HG02571 (cell line): ENCODE measurements at regions not wholly inside any gene's neighbourhood (a gene's known extent, or its start where the extent isn't known, plus 50 kb on each side); places are given as distances from the start of the nearest gene placed in this dataset.
"Not testable (repeated sequence)": the region's sequence is repeated elsewhere in the genome, so short reads cannot be mapped to it uniquely, and the experiment has no call there.

Experiments used
- ATAC-seq: cut with Tn5 transposase; IDR thresholded peaks from one replicate; pipeline ENCODE4 v1.9.1; 2021; ENCODE audit warnings: mild to moderate bottlenecking, moderate library complexity; ENCODE audit not compliant: unreplicated experiment

GRCh38 chr2:56606086-56606485, 422.3 kb downstream of the CCDC85A start:
- not testable (repeated sequence) for ATAC-seq

GRCh38 chr2:56613254-56613653, 429.5 kb downstream of the CCDC85A start:
- ATAC-seq = no peak

DNA sequence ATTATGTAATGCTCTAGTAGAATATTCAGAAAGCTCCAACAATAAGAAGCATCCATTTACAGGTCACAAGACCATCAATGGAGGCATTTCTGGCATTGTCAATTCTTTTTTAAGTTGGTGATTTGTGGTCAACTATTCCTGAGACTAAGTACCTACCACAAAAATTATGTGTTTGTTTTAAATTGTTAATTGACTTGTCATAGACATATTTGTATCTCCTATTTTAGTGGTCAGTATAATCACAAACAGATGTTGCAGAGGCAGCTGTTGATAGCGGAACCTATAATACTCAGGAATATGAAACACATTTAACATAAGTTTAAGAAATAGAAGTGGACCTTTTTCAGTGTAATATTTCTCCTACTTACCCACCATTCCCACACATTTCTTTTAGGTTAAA, 430.1 kb downstream of the CCDC85A start:
- no peak for ATAC-seq

- no peak for ATAC-seq
Observed at GRCh38 chr2:56615760-56616159, 432.0 kb downstream of the CCDC85A start.

DNA sequence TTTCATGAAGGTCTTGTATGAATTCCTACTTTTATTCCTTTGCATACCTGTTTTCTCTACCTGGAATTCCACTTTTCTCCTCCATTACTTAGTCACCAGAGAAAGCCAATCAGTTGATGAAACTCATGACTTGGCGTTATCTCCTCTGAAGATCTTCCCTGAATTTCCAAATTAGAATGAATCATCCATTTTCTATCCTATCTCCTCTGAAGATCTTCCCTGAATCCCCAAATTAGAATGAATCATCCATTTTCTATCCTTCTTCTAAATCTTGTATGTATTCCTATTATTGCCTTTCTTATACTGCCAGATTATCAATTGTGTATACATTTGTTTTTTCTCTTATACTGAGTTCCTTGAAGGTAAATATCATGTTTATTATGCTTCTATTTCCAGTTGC, 440.4 kb downstream of the CCDC85A start:
- ATAC-seq = no peak

DNA sequence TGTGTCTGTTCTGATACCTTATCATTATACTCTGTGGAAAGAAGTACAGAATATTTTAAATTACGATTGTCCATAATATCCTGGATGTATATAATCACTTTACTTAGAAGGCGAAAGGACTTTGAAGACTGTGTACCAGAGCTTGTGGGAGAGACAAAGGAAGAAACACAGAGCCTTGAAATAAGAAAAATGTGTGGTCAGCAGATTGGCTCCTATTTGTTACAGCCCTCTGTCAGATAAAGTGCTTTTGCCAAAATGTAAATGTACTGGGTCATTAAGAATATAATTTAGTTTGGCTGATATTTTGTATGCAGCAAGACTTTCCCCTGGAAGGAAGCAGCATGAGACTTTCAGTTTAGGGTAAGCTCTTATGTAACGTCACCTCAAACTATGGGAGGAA, 443.1 kb downstream of the CCDC85A start:
- no peak for ATAC-seq

- no peak for ATAC-seq
Observed at GRCh38 chr2:56630286-56630685, 446.5 kb downstream of the CCDC85A start.

GRCh38 chr2:56647997-56648396, 464.2 kb downstream of the CCDC85A start:
- ATAC-seq = no peak

- no peak for ATAC-seq
Observed at GRCh38 chr2:56648802-56649201, 465.0 kb downstream of the CCDC85A start.

GRCh38 chr2:56654936-56655335, 471.1 kb downstream of the CCDC85A start:
- no peak for ATAC-seq

DNA sequence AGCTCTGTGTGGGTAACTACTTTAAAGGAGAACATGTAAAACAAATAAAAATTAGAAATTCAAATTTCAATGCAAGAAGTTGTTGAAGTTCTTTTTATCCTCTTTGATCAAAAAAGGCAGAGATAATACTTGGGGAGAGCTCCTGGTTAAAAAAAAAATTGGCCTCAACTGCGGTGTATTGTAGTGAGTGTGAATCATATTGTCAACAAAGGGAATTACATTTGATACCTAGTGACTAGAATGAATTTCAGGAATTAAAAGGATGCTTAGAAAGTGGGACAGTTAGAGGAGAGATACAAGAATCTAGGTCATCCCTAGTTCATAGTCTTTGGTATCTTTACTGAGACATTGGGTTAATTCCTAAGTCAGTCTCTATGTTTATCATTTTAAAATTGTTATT, 473.0 kb downstream of the CCDC85A start:
- ATAC-seq = no peak

DNA sequence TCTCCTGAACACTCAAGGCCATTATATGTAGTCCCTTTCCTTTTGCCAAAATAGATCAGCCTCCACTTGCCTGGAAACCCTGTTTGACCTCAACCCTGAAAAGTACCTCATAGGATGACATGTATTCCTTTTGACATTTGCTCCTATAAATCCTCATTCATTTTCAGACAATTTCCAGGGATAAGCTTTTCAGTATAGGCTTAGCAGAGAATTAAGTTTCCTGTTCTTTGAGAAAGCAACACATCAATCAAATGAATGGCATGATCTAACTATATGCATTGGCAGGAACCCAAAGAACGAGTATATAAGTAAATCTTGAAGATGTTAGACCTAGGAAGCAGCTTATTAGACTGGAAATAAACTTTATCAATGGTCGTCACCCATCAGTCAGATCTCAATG, 483.0 kb downstream of the CCDC85A start:
- ATAC-seq = no peak

DNA sequence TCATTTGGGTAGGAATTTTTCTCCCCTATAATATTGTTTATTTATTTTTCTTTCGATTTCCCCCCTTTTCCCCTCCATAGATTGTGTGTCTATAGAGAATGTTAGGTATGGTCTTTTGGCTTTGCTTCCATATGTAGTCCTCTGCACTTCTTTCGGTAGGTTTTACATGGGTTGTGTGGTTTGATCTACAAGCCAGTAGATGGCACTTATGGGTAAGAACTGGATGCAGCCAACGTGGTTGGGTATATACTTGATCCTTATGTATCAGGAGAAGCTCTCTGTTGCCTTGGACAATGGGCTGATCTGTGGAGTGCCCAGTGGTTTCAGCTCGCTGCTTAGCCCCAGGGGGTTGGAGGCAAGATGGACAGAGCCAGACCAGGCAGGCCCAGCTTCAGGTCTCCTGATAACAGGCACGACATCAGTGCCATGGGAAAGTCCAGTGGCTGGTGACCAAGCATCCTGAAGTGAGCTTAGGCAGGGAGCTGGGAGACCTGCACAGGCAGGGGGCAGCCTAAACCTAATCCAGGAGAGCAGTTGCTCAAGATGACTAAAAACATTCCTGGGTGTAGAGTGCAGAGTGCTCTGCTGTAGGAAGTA, 488.3 kb downstream of the CCDC85A start:
- no peak for ATAC-seq

GRCh38 chr2:56674084-56674483, 490.3 kb downstream of the CCDC85A start:
- ATAC-seq = no peak

- ATAC-seq = no peak
Observed at GRCh38 chr2:56676966-56677365, 493.2 kb downstream of the CCDC85A start.

GRCh38 chr2:56680971-56681631, 497.3 kb downstream of the CCDC85A start:
- no peak for ATAC-seq

GRCh38 chr2:56681659-56682396, 498.0 kb downstream of the CCDC85A start:
- ATAC-seq = no peak

DNA sequence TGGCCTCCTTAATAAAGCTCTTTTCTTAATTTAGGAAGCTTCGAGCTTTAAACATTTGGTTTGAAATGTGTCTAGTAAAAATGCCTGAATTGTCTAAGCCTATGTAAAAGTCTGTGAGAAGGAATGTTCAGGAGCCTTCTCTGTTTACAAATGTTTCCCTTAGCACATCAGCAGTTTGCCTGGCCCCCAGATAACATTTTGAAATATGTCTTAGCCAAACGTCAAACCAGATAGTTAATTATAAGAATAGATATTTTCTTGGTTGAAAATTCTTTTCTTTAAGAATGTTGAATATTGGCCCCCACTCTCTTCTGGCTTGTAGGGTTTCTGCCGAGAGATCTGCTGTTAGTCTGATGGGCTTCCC, 498.6 kb downstream of the CCDC85A start:
- ATAC-seq = no peak

- ATAC-seq = no peak
Observed at GRCh38 chr2:56684327-56684726, 500.5 kb downstream of the CCDC85A start.

DNA sequence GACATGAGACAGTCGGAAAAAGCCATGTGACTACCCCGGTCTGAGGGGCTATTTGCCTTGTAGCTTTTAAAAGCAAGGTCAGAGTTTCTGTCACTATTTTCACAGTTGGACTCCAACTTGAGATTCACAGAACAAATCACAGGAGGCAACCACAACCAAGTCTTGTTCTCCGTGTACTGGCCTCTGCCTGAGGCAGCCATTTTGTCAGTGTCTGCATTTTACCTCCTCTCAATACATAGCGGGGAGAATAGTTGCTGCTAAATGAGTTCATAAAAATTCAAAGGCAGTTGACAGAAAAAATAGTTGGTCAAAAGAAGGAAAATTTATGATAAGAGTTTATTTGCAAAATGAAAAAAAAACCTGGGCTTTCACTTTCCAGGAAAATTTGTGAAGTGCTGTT, 501.4 kb downstream of the CCDC85A start:
- no peak for ATAC-seq

GRCh38 chr2:56687169-56687568, 503.4 kb downstream of the CCDC85A start:
- ATAC-seq = no peak

GRCh38 chr2:56688661-56689060, 504.9 kb downstream of the CCDC85A start:
- ATAC-seq = no peak
